ENCODE measurements at regions not wholly inside any gene's neighbourhood (a gene's known extent, or its start where the extent isn't known, plus 50 kb on each side); places are given as distances from the start of the nearest gene placed in this dataset.

DNA sequence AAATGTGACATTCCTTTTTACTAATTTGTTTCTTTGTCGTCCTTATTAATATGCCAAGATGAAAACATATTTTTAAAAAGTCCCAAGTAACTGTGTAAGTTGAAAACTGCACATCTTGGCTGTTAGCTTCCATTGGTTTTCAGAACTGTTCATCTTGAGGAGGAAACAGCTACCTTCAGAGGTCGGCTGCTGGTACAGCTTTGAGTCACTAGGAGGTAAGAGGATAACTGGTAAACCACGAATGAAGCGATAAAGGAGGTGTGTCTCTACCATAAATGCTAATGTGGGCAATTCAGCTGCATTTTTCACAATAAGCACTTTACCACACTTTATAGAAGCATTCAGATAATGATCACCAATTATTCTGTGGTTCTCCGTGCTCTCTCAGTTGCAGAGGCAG, 137.5 kb upstream of the KRAS start:
- TF ChIP-seq, protein P1, sequence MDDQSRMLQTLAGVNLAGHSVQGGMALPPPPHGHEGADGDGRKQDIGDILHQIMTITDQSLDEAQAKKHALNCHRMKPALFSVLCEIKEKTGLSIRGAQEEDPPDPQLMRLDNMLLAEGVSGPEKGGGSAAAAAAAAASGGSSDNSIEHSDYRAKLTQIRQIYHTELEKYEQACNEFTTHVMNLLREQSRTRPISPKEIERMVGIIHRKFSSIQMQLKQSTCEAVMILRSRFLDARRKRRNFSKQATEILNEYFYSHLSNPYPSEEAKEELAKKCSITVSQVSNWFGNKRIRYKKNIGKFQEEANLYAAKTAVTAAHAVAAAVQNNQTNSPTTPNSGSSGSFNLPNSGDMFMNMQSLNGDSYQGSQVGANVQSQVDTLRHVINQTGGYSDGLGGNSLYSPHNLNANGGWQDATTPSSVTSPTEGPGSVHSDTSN (CRISPR knock-in tag; IDR thresholded peaks at IDR 0.05): no peak
- TF ChIP-seq SP2 (tag by site-specific recombination; IDR thresholded peaks at IDR 0.05): no peak
- TF ChIP-seq, protein P2, sequence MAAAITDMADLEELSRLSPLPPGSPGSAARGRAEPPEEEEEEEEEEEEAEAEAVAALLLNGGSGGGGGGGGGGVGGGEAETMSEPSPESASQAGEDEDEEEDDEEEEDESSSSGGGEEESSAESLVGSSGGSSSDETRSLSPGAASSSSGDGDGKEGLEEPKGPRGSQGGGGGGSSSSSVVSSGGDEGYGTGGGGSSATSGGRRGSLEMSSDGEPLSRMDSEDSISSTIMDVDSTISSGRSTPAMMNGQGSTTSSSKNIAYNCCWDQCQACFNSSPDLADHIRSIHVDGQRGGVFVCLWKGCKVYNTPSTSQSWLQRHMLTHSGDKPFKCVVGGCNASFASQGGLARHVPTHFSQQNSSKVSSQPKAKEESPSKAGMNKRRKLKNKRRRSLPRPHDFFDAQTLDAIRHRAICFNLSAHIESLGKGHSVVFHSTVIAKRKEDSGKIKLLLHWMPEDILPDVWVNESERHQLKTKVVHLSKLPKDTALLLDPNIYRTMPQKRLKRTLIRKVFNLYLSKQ (tag by site-specific recombination; IDR thresholded peaks at IDR 0.05; ENCODE audit: borderline replicate concordance): no peak
- TF ChIP-seq, protein P3, sequence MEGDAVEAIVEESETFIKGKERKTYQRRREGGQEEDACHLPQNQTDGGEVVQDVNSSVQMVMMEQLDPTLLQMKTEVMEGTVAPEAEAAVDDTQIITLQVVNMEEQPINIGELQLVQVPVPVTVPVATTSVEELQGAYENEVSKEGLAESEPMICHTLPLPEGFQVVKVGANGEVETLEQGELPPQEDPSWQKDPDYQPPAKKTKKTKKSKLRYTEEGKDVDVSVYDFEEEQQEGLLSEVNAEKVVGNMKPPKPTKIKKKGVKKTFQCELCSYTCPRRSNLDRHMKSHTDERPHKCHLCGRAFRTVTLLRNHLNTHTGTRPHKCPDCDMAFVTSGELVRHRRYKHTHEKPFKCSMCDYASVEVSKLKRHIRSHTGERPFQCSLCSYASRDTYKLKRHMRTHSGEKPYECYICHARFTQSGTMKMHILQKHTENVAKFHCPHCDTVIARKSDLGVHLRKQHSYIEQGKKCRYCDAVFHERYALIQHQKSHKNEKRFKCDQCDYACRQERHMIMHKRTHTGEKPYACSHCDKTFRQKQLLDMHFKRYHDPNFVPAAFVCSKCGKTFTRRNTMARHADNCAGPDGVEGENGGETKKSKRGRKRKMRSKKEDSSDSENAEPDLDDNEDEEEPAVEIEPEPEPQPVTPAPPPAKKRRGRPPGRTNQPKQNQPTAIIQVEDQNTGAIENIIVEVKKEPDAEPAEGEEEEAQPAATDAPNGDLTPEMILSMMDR (tag by site-specific recombination; IDR thresholded peaks at IDR 0.05): no peak
- TF ChIP-seq SCRT1 (tag by site-specific recombination; IDR thresholded peaks at IDR 0.05; ENCODE audit: borderline replicate concordance): no peak
- TF ChIP-seq ZNF140 (tag by site-specific recombination; IDR thresholded peaks at IDR 0.05): no peak
